ENCODE measurements at regions not wholly inside any gene's neighbourhood (a gene's known extent, or its start where the extent isn't known, plus 50 kb on each side); places are given as distances from the start of the nearest gene placed in this dataset.
"Not testable (repeated sequence)": the region's sequence is repeated elsewhere in the genome, so short reads cannot be mapped to it uniquely, and the experiment has no call there.

GRCh38 chr5:85395526-85395925 is 1010.8 kb upstream of the EDIL3 start:
- Mint-ChIP-seq H3K4me3 (no peak overlapping the region), H3K27ac (no peak overlapping the region), H3K36me3 (no peaks in the 10 kb centered on the region), H3K4me1 (no peaks in the 10 kb centered on the region), H3K27me3 (ENCODE audit: low read depth) (no peaks in the 10 kb centered on the region), H3K9me3 (peaks cover 12% of the 10 kb centered on the region)
- DNase-seq (ENCODE audit: low spot score in 2 of 2, unreplicated experiment in 2 of 2) = no peak
- TF ChIP-seq CTCF (IDR thresholded peaks at IDR 0.05; ENCODE audit: unreplicated experiment) = no peak

- Mint-ChIP-seq H3K27ac (no peak overlapping the region), H3K4me3 (no peak overlapping the region), H3K27me3 (ENCODE audit: low read depth) (no peaks in the 10 kb centered on the region), H3K9me3 (peaks cover 12% of the 10 kb centered on the region), H3K4me1 (no peaks in the 10 kb centered on the region), H3K36me3 (no peaks in the 10 kb centered on the region)
- DNase-seq (ENCODE audit: low spot score in 2 of 2, unreplicated experiment in 2 of 2) = no peak
- TF ChIP-seq CTCF (IDR thresholded peaks at IDR 0.05; ENCODE audit: unreplicated experiment) = no peak
Measured at GRCh38 chr5:85397451-85397850, 1012.8 kb upstream of the EDIL3 start.

- Mint-ChIP-seq H3K27ac (no peak overlapping the region), H3K9me3 (peaks cover 13% of the 10 kb centered on the region), H3K4me3 (no peak overlapping the region), H3K27me3 (ENCODE audit: low read depth) (no peaks in the 10 kb centered on the region), H3K4me1 (no peaks in the 10 kb centered on the region), H3K36me3 (no peaks in the 10 kb centered on the region)
- no peak for DNase-seq (ENCODE audit: low spot score in 2 of 2, unreplicated experiment in 2 of 2)
- TF ChIP-seq CTCF (IDR thresholded peaks at IDR 0.05; ENCODE audit: unreplicated experiment) = no peak
Measured at GRCh38 chr5:85428426-85428934, 1043.8 kb upstream of the EDIL3 start.

- not testable (repeated sequence) for H3K4me3 Mint-ChIP-seq; H3K4me1 Mint-ChIP-seq; DNase-seq (ENCODE audit: low spot score in 2 of 2, unreplicated experiment in 2 of 2); H3K27me3 Mint-ChIP-seq (ENCODE audit: low read depth); H3K27ac Mint-ChIP-seq; H3K36me3 Mint-ChIP-seq
- H3K9me3 Mint-ChIP-seq = peaks cover 30% of the 10 kb centered on the region
Measured at GRCh38 chr5:85431726-85432125, 1047.0 kb upstream of the EDIL3 start.

- Mint-ChIP-seq H3K36me3 (no peaks in the 10 kb centered on the region), H3K4me3 (no peak overlapping the region), H3K27me3 (ENCODE audit: low read depth) (no peaks in the 10 kb centered on the region), H3K9me3 (no peaks in the 10 kb centered on the region), H3K27ac (no peak overlapping the region), H3K4me1 (no peaks in the 10 kb centered on the region)
- no peak for TF ChIP-seq CTCF (IDR thresholded peaks at IDR 0.05; ENCODE audit: unreplicated experiment)
- no peak for DNase-seq (ENCODE audit: low spot score in 2 of 2, unreplicated experiment in 2 of 2)
Measured at GRCh38 chr5:85441156-85441555, 1056.5 kb upstream of the EDIL3 start.

- no peak overlapping the region for H3K4me3 Mint-ChIP-seq
- H3K36me3 Mint-ChIP-seq = no peaks in the 10 kb centered on the region
- no peak overlapping the region for H3K27ac Mint-ChIP-seq
- no peak for TF ChIP-seq CTCF (IDR thresholded peaks at IDR 0.05; ENCODE audit: unreplicated experiment)
- H3K27me3 Mint-ChIP-seq (ENCODE audit: low read depth) = no peaks in the 10 kb centered on the region
- DNase-seq (ENCODE audit: low spot score in 2 of 2, unreplicated experiment in 2 of 2) = no peak
- no peaks in the 10 kb centered on the region for H3K4me1 Mint-ChIP-seq
- H3K9me3 Mint-ChIP-seq = no peaks in the 10 kb centered on the region
Measured at GRCh38 chr5:85441853-85442252, 1057.2 kb upstream of the EDIL3 start.

Data from mesothelial cell of epicardium (in vitro differentiated cells).